PC-9 (cell line): ENCODE measurements at regions not wholly inside any gene's neighbourhood (a gene's known extent, or its start where the extent isn't known, plus 50 kb on each side); places are given as distances from the start of the nearest gene placed in this dataset.

Experiments
- BruUV-seq: library from RNA; stranded (reverse); fragments of 400-500 nt; replicated peaks from 2 replicates; lab custom pipeline; 2021; lab: Mats Ljungman, UMichigan
- CTCF ChIA-PET: fragments of 300-600 bp; sonication (Branson Sonifier 250); formaldehyde crosslinking; loops from one replicate; lab custom pipeline; 2022; ENCODE audit warnings: antibody characterized with exemption; lab: Charles Lee
- POLR2A ChIA-PET: fragments of 300-600 bp; sonication (Branson Sonifier 250); formaldehyde crosslinking; loops from one replicate; lab custom pipeline; 2022; ENCODE audit warnings: antibody characterized with exemption; ENCODE audit not compliant: unreplicated experiment; lab: Charles Lee
- DNase-seq, 2 experiments: peaks; one replicate each; pipeline versions ENCODE4 v3.0.0 to v3.0.0-alpha.2; 2015 to 2022; ENCODE audit warnings: mixed read lengths in 1 of 2
- H2AFZ ChIP-seq: fragments of 200-600 bp; sonication (generic); 2 replicates; pipeline ENCODE4 v1.8.1; 2017; ENCODE audit warnings: antibody characterized with exemption
- H3F3A ChIP-seq: fragments of 200-600 bp; sonication (generic); 2 replicates; pipeline ENCODE4 v1.8.1; 2017; ENCODE audit warnings: antibody characterized with exemption, mild to moderate bottlenecking, low read depth; ENCODE audit not compliant: insufficient read depth
- H3K27ac ChIP-seq: fragments of 200-600 bp; sonication (generic); 2 replicates; pipeline ENCODE4 v1.6.1; 2016; ENCODE audit warnings: mixed run types
- H3K27me3 ChIP-seq: fragments of 200-600 bp; sonication (generic); 2 replicates; pipeline ENCODE4 v1.6.1; 2016; ENCODE audit warnings: low read depth, mixed run types; ENCODE audit not compliant: insufficient read depth
- H3K36me3 ChIP-seq: fragments of 200-600 bp; sonication (generic); 2 replicates; pipeline ENCODE4 v1.6.1; 2016; ENCODE audit warnings: low read depth, mixed run types
- H3K4me1 ChIP-seq: fragments of 200-600 bp; sonication (generic); replicated peaks from 2 replicates; pipeline ENCODE4 v1.6.1; 2016; ENCODE audit warnings: mixed run types; ENCODE audit not compliant: insufficient read depth
- H3K4me2 ChIP-seq: fragments of 200-600 bp; sonication (generic); 2 replicates; pipeline ENCODE4 v1.6.1; 2017; ENCODE audit warnings: mixed run types
- H3K4me3 ChIP-seq: fragments of 200-600 bp; sonication (generic); 2 replicates; pipeline ENCODE4 v1.6.1; 2016; ENCODE audit warnings: mixed run types
- H3K79me2 ChIP-seq: fragments of 200-600 bp; sonication (generic); 2 replicates; pipeline ENCODE4 v1.6.1; 2017; ENCODE audit warnings: low read depth, mixed run types
- H3K9me2 ChIP-seq: fragments of 200-600 bp; sonication (generic); 2 replicates; pipeline ENCODE4 v1.8.1; 2017; ENCODE audit warnings: mild to moderate bottlenecking; ENCODE audit not compliant: insufficient read depth
- H3K9me3 ChIP-seq: fragments of 200-600 bp; sonication (generic); 2 replicates; pipeline ENCODE4 v1.8.1; 2016; ENCODE audit warnings: low read depth; ENCODE audit not compliant: insufficient read depth
- H4K20me1 ChIP-seq: fragments of 200-600 bp; sonication (generic); 2 replicates; pipeline ENCODE4 v1.8.1; 2017; ENCODE audit not compliant: insufficient read depth
- CTCF ChIP-seq: fragments of 200-600 bp; sonication (generic); conservative IDR thresholded peaks from 2 replicates; pipeline ENCODE4 v1.6.1; 2017; ENCODE audit warnings: mixed run types, antibody characterized with exemption, mild to moderate bottlenecking, moderate library complexity
- EZH2 ChIP-seq: fragments of 200-600 bp; sonication (generic); IDR thresholded peaks from 2 replicates; pipeline ENCODE4 v1.8.0; 2017; ENCODE audit warnings: antibody characterized with exemption, low read depth
- intact Hi-C: fragments of 100-400 bp; cut with micrococcal nuclease; formaldehyde crosslinking; loops from one replicate; pipeline ENCODE4 v1.10.0; 2022; ENCODE audit not compliant: unreplicated experiment

- CTCF ChIA-PET: no interaction called here
- BruUV-seq: no TSS peak
These were observed 164.6 kb downstream of the SMAD6 start for GRCh38 chr15:66866656-66867055.

GRCh38 chr15:66868918-66869317 lies 166.9 kb downstream of the SMAD6 start:
- Histone ChIP-seq H3K4me3 (no peak overlapping the region), H3K4me1 (no peaks in the 10 kb centered on the region), H3K4me2 (no peak overlapping the region), H3K79me2 (no peaks in the 10 kb centered on the region), H3K9me3 (no peaks in the 10 kb centered on the region), H4K20me1 (no peaks in the 10 kb centered on the region), H3F3A (no peaks in the 10 kb centered on the region), H3K27me3 (no peaks in the 10 kb centered on the region), H3K27ac (no peak overlapping the region), H3K36me3 (no peaks in the 10 kb centered on the region), H2AFZ (no peak overlapping the region), H3K9me2 (no peaks in the 10 kb centered on the region)
- POLR2A ChIA-PET: no interaction called here
- no TSS peak for BruUV-seq
- intact Hi-C loops: no loop called here
- TF ChIP-seq EZH2 (no peak), CTCF (no peak)
- no peak for DNase-seq
- CTCF ChIA-PET: no interaction called here

More at GRCh38 chr15:66866656-66867055, 164.6 kb downstream of the SMAD6 start:
- no peaks in the 10 kb centered on the region for H3K27me3 ChIP-seq
- H2AFZ ChIP-seq: no peak overlapping the region
- no peaks in the 10 kb centered on the region for H3K9me3 ChIP-seq
- DNase-seq: no peak
- H3F3A ChIP-seq: no peaks in the 10 kb centered on the region
- H3K9me2 ChIP-seq: no peaks in the 10 kb centered on the region
- no peak overlapping the region for H3K27ac ChIP-seq
- no peaks in the 10 kb centered on the region for H3K36me3 ChIP-seq
- intact Hi-C loops: no loop called here
- H3K4me1 ChIP-seq: no peaks in the 10 kb centered on the region
- H3K79me2 ChIP-seq: no peaks in the 10 kb centered on the region
- TF ChIP-seq CTCF: no peak
- TF ChIP-seq EZH2: no peak
- H3K4me2 ChIP-seq: no peak overlapping the region
- POLR2A ChIA-PET: no interaction called here
- no peak overlapping the region for H3K4me3 ChIP-seq
- no peaks in the 10 kb centered on the region for H4K20me1 ChIP-seq

- Histone ChIP-seq H3K9me3 (no peaks in the 10 kb centered on the region), H3K4me2 (no peak overlapping the region), H3K36me3 (no peaks in the 10 kb centered on the region), H2AFZ (no peak overlapping the region), H3K79me2 (no peaks in the 10 kb centered on the region), H3K9me2 (no peaks in the 10 kb centered on the region), H4K20me1 (no peaks in the 10 kb centered on the region), H3K27me3 (no peaks in the 10 kb centered on the region), H3K4me3 (no peak overlapping the region), H3F3A (no peaks in the 10 kb centered on the region), H3K27ac (no peak overlapping the region), H3K4me1 (no peaks in the 10 kb centered on the region)
- no peak for DNase-seq
- ChIA-PET POLR2A (no interaction called here), CTCF (no interaction called here)
- no TSS peak for BruUV-seq
- TF ChIP-seq EZH2 (no peak), CTCF (no peak)
- intact Hi-C loops: no loop called here
These were observed 168.9 kb downstream of the SMAD6 start for GRCh38 chr15:66870880-66871388.
